PC-3 (cell line): ENCODE measurements at regions not wholly inside any gene's neighbourhood (a gene's known extent, or its start where the extent isn't known, plus 50 kb on each side); places are given as distances from the start of the nearest gene placed in this dataset.

Source experiments
- ATAC-seq: fragments of 200-7000 bp; cut with Tn5 transposase; 2 replicates; pipeline ENCODE4 v1.9.1; 2020; ENCODE audit warnings: mild to moderate bottlenecking, moderate library complexity
- BruUV-seq: library from RNA; stranded (reverse); fragments of 400-500 nt; replicated peaks from 2 replicates; lab custom pipeline; 2021; lab: Mats Ljungman, UMichigan
- CTCF ChIA-PET: fragments of 300-600 bp; sonication (Branson Sonifier 250); formaldehyde crosslinking; loops from one replicate; lab custom pipeline; 2022; ENCODE audit warnings: antibody characterized with exemption; lab: Charles Lee
- POLR2A ChIA-PET: fragments of 300-600 bp; sonication (Branson Sonifier 250); formaldehyde crosslinking; loops from one replicate; lab custom pipeline; 2022; ENCODE audit warnings: antibody characterized with exemption; ENCODE audit not compliant: unreplicated experiment; lab: Charles Lee
- DNase-seq: peaks from one replicate; pipeline ENCODE4 v3.0.0-alpha.2; 2015
- H2AFZ ChIP-seq: fragments of 300-600 bp; sonication (generic); 2 replicates; pipeline ENCODE4 v1.6.0; 2016; ENCODE audit warnings: antibody characterized with exemption, low read length
- H3F3A ChIP-seq: fragments of 300-600 bp; sonication (generic); one replicate; pipeline ENCODE4 v1.6.0; 2017; ENCODE audit warnings: antibody characterized with exemption, low read length, control low read depth, mild to moderate bottlenecking; ENCODE audit not compliant: unreplicated experiment
- H3K27ac ChIP-seq: fragments of 300-600 bp; sonication (generic); 2 replicates; pipeline ENCODE4 v1.5.1; 2016; ENCODE audit warnings: mild to moderate bottlenecking, low read length
- H3K27me3 ChIP-seq: fragments of 300-600 bp; sonication (generic); 2 replicates; pipeline ENCODE4 v1.6.1; 2016; ENCODE audit warnings: low read length, mixed read lengths
- H3K36me3 ChIP-seq: fragments of 300-600 bp; sonication (generic); 2 replicates; pipeline ENCODE4 v1.6.1; 2016; ENCODE audit warnings: low read depth, mixed run types, low read length, mixed read lengths
- H3K4me1 ChIP-seq: fragments of 300-600 bp; sonication (generic); 2 replicates; pipeline ENCODE4 v1.5.1; 2016; ENCODE audit warnings: low read length; ENCODE audit not compliant: insufficient read depth
- H3K4me2 ChIP-seq: fragments of 300-600 bp; sonication (generic); 2 replicates; pipeline ENCODE4 v1.6.0; 2016; ENCODE audit warnings: low read length
- H3K4me3 ChIP-seq: fragments of 300-600 bp; sonication (generic); 2 replicates; pipeline ENCODE4 v1.5.1; 2016; ENCODE audit warnings: mild to moderate bottlenecking, low read length, mixed read lengths
- H3K79me2 ChIP-seq: fragments of 300-600 bp; sonication (generic); 2 replicates; pipeline ENCODE4 v1.6.1; 2017; ENCODE audit warnings: low read length, mixed read lengths
- H3K9ac ChIP-seq: fragments of 300-600 bp; sonication (generic); 2 replicates; pipeline ENCODE4 v1.6.0; 2016; ENCODE audit warnings: mild to moderate bottlenecking, low read length
- H3K9me2 ChIP-seq: fragments of 300-600 bp; sonication (generic); replicated peaks from 2 replicates; pipeline ENCODE4 v1.6.1; 2016; ENCODE audit warnings: mixed run types, low read length, mixed read lengths
- H3K9me3 ChIP-seq: fragments of 300-600 bp; sonication (generic); 2 replicates; pipeline ENCODE4 v1.6.1; 2016; ENCODE audit warnings: low read length, mixed read lengths
- H4K20me1 ChIP-seq: fragments of 300-600 bp; sonication (generic); 2 replicates; pipeline ENCODE4 v1.6.1; 2016; ENCODE audit warnings: low read length, mixed read lengths
- EZH2 ChIP-seq: fragments of 300-600 bp; sonication (generic); IDR thresholded peaks from one replicate; pipeline ENCODE4 v1.6.1; 2017; ENCODE audit warnings: antibody characterized with exemption, mild to moderate bottlenecking, low read length; ENCODE audit not compliant: unreplicated experiment
- EZH2phosphoT487 ChIP-seq: fragments of 300-600 bp; sonication (generic); IDR thresholded peaks from 2 replicates; pipeline ENCODE4 v1.6.1; 2018; ENCODE audit warnings: mild to moderate bottlenecking, antibody characterized with exemption, low read length, borderline replicate concordance
- intact Hi-C: fragments of 100-400 bp; cut with micrococcal nuclease; formaldehyde crosslinking; loops from 2 replicates; pipeline ENCODE4 v1.9.0; 2023
- TF ChIP-seq, protein P1 (sequence below): fragments of 300-600 bp; sonication (generic); conservative IDR thresholded peaks from 2 replicates; pipeline ENCODE4 v1.5.1; 2017; ENCODE audit warnings: antibody characterized with exemption, low read depth, mild to moderate bottlenecking, low read length

- peak overlapping the region; percentile 60 for H3K27ac ChIP-seq
These were observed 495.1 kb downstream of the SETD4 start for GRCh38 chr21:35565204-35565611.

GRCh38 chr21:35563885-35564451 lies 496.4 kb downstream of the SETD4 start:
- intact Hi-C loops = no loop called here
- POLR2A ChIA-PET = no interaction called here
- Histone ChIP-seq H2AFZ (no peak overlapping the region), H3K79me2 (no peaks in the 10 kb centered on the region), H3K36me3 (no peaks in the 10 kb centered on the region), H3K9ac (no peak overlapping the region), H3K4me1 (peaks cover 13% of the 10 kb centered on the region), H3K9me2 (no peaks in the 10 kb centered on the region), H4K20me1 (no peaks in the 10 kb centered on the region), H3K4me2 (no peak overlapping the region), H3F3A (no peaks in the 10 kb centered on the region), H3K27me3 (no peaks in the 10 kb centered on the region), H3K4me3 (no peak overlapping the region), H3K9me3 (no peaks in the 10 kb centered on the region), H3K27ac (no peak overlapping the region)
- TF ChIP-seq EZH2phosphoT487 (no peak), EZH2 (no peak)
- TF ChIP-seq, protein P1, sequence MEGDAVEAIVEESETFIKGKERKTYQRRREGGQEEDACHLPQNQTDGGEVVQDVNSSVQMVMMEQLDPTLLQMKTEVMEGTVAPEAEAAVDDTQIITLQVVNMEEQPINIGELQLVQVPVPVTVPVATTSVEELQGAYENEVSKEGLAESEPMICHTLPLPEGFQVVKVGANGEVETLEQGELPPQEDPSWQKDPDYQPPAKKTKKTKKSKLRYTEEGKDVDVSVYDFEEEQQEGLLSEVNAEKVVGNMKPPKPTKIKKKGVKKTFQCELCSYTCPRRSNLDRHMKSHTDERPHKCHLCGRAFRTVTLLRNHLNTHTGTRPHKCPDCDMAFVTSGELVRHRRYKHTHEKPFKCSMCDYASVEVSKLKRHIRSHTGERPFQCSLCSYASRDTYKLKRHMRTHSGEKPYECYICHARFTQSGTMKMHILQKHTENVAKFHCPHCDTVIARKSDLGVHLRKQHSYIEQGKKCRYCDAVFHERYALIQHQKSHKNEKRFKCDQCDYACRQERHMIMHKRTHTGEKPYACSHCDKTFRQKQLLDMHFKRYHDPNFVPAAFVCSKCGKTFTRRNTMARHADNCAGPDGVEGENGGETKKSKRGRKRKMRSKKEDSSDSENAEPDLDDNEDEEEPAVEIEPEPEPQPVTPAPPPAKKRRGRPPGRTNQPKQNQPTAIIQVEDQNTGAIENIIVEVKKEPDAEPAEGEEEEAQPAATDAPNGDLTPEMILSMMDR = no peak
- ATAC-seq = no peak
- DNase-seq = no peak
- BruUV-seq = no TSS peak
- CTCF ChIA-PET = no interaction called here

More at GRCh38 chr21:35565204-35565611, 495.1 kb downstream of the SETD4 start:
- Histone ChIP-seq H3F3A (no peaks in the 10 kb centered on the region), H2AFZ (0 out of 2 replicates have a peak overlapping the region, but pooled peaks have one; percentile 33), H4K20me1 (no peaks in the 10 kb centered on the region), H3K4me1 (peaks cover 13% of the 10 kb centered on the region), H3K9me3 (no peaks in the 10 kb centered on the region), H3K4me2 (peak overlapping the region; percentile 43), H3K79me2 (no peaks in the 10 kb centered on the region), H3K9ac (no peak overlapping the region), H3K36me3 (no peaks in the 10 kb centered on the region), H3K27me3 (no peaks in the 10 kb centered on the region), H3K9me2 (no peaks in the 10 kb centered on the region), H3K4me3 (no peak overlapping the region)
- TF ChIP-seq, protein P1 = no peak
- ATAC-seq = peak; percentile 68
- BruUV-seq = no TSS peak
- CTCF ChIA-PET = no interaction called here
- POLR2A ChIA-PET = interaction anchor here (0.5 to 0.6 kb wide), 2 partner anchors 53 to 518 kb away, joined by 3 to 10 read pairs; no protein-coding TSS in a partner anchor
- intact Hi-C loops = no loop called here
- peak; percentile 93 for DNase-seq

GRCh38 chr21:35562876-35563275 lies 497.4 kb downstream of the SETD4 start:
- ATAC-seq (no peak), DNase-seq (no peak)
- H3K27me3 ChIP-seq = no peaks in the 10 kb centered on the region
- ChIA-PET POLR2A (no interaction called here), CTCF (no interaction called here)
- no peaks in the 10 kb centered on the region for H4K20me1 ChIP-seq
- no peak overlapping the region for H3K4me2 ChIP-seq
- no peaks in the 10 kb centered on the region for H3K79me2 ChIP-seq
- no peak overlapping the region for H2AFZ ChIP-seq
- no peaks in the 10 kb centered on the region for H3F3A ChIP-seq
- H3K9me3 ChIP-seq = no peaks in the 10 kb centered on the region
- BruUV-seq = no TSS peak
- peaks cover 13% of the 10 kb centered on the region for H3K4me1 ChIP-seq
- intact Hi-C loops = no loop called here
- H3K9me2 ChIP-seq = no peaks in the 10 kb centered on the region
- no peak overlapping the region for H3K9ac ChIP-seq
- no peaks in the 10 kb centered on the region for H3K36me3 ChIP-seq
- H3K4me3 ChIP-seq = no peak overlapping the region
- no peak overlapping the region for H3K27ac ChIP-seq
- no peak for TF ChIP-seq EZH2
